ENCODE measurements at regions not wholly inside any gene's neighbourhood (a gene's known extent, or its start where the extent isn't known, plus 50 kb on each side); places are given as distances from the start of the nearest gene placed in this dataset.

- no peaks in the 10 kb centered on the region for H3K27me3 ChIP-seq (ENCODE audit: control insufficient read depth in 3 of 3, insufficient read depth in 3 of 3, low read depth in 1 of 3, low read length in 3 of 3)
- H3K79me1 ChIP-seq (ENCODE audit: low read depth, low read length): no peaks in the 10 kb centered on the region
- peak overlapping the region; percentile 63 for H2BK12ac ChIP-seq (ENCODE audit: low read length)
- no peak overlapping the region for H3K27ac ChIP-seq (replicated peaks; ENCODE audit: low read length)
- no peak overlapping the region for H3K14ac ChIP-seq (ENCODE audit: low read length)
- H2BK15ac ChIP-seq (ENCODE audit: low read length): no peak overlapping the region
- no peak overlapping the region for H4K91ac ChIP-seq (ENCODE audit: low read depth, low read length, poor library complexity)
- H3K4ac ChIP-seq (ENCODE audit: low read length): no peak overlapping the region
- no peak overlapping the region for H3K9ac ChIP-seq (ENCODE audit: low read depth, low read length, poor library complexity)
- H2AFZ ChIP-seq (ENCODE audit: low read length): no peak overlapping the region
- no peak overlapping the region for H2BK120ac ChIP-seq (ENCODE audit: low read depth, low read length)
- DNase-seq (ENCODE audit: low spot score): no peak
- H3K18ac ChIP-seq (ENCODE audit: low read length): peak overlapping the region; percentile 8
- no peaks in the 10 kb centered on the region for H3K4me1 ChIP-seq (ENCODE audit: control insufficient read depth in 2 of 2, insufficient read depth in 1 of 2, low read depth in 1 of 2, low read length in 2 of 2)
- no peak overlapping the region for H2BK5ac ChIP-seq (ENCODE audit: low read length)
- H3K23ac ChIP-seq (ENCODE audit: low read depth, low read length, poor library complexity): no peak overlapping the region
- H3K4me2 ChIP-seq (ENCODE audit: insufficient read depth, low read length, poor library complexity, severe bottlenecking): no peak overlapping the region
- peak overlapping the region; percentile 49 for H2AK5ac ChIP-seq (ENCODE audit: low read depth, low read length)
- H3K36me3 ChIP-seq (replicated peaks in 1 of 2; ENCODE audit: control insufficient read depth in 2 of 2, insufficient read depth in 2 of 2, low read length in 2 of 2): no peaks in the 10 kb centered on the region
- no CpG with 5 or more reads among the region's 23 CpGs for WGBS, 2 donors (ENCODE audit: extremely low coverage in 2 of 2, insufficient read length in 2 of 2, insufficient replicate concordance in 1 of 2)
- H3K4me3 ChIP-seq (ENCODE audit: low read length in 2 of 2): no peak overlapping the region
- H4K8ac ChIP-seq (ENCODE audit: low read depth, low read length): no peak overlapping the region
- no peaks in the 10 kb centered on the region for H3K9me3 ChIP-seq (replicated peaks in 1 of 2; ENCODE audit: control insufficient read depth in 2 of 2, insufficient read depth in 1 of 2, low read depth in 1 of 2, low read length in 2 of 2)
Measured at GRCh38 chr16:86865851-86866662, 287.7 kb downstream of the FOXL1 start.

- Histone ChIP-seq H3K4me1 (ENCODE audit: control insufficient read depth in 2 of 2, insufficient read depth in 1 of 2, low read depth in 1 of 2, low read length in 2 of 2) (no peaks in the 10 kb centered on the region), H2BK15ac (ENCODE audit: low read length) (no peak overlapping the region), H2BK12ac (ENCODE audit: low read length) (no peak overlapping the region), H2BK120ac (ENCODE audit: low read depth, low read length) (no peak overlapping the region), H3K4ac (ENCODE audit: low read length) (no peak overlapping the region), H3K9ac (ENCODE audit: low read depth, low read length, poor library complexity) (no peak overlapping the region), H3K36me3 (replicated peaks in 1 of 2; ENCODE audit: control insufficient read depth in 2 of 2, insufficient read depth in 2 of 2, low read length in 2 of 2) (no peaks in the 10 kb centered on the region), H4K91ac (ENCODE audit: low read depth, low read length, poor library complexity) (no peak overlapping the region), H3K4me2 (ENCODE audit: insufficient read depth, low read length, poor library complexity, severe bottlenecking) (no peak overlapping the region), H3K79me1 (ENCODE audit: low read depth, low read length) (no peaks in the 10 kb centered on the region), H2AFZ (ENCODE audit: low read length) (no peak overlapping the region), H3K9me3 (replicated peaks in 1 of 2; ENCODE audit: control insufficient read depth in 2 of 2, insufficient read depth in 1 of 2, low read depth in 1 of 2, low read length in 2 of 2) (no peaks in the 10 kb centered on the region), H4K8ac (ENCODE audit: low read depth, low read length) (no peak overlapping the region), H3K4me3 (ENCODE audit: low read length in 2 of 2) (no peak overlapping the region), H2AK5ac (ENCODE audit: low read depth, low read length) (peak overlapping the region; percentile 49), H3K14ac (ENCODE audit: low read length) (peak overlapping the region; percentile 43), H3K23ac (ENCODE audit: low read depth, low read length, poor library complexity) (no peak overlapping the region), H3K27me3 (ENCODE audit: control insufficient read depth in 3 of 3, insufficient read depth in 3 of 3, low read depth in 1 of 3, low read length in 3 of 3) (no peaks in the 10 kb centered on the region), H3K18ac (ENCODE audit: low read length) (no peak overlapping the region), H3K27ac (replicated peaks; ENCODE audit: low read length) (no peak overlapping the region), H2BK5ac (ENCODE audit: low read length) (no peak overlapping the region)
- no CpG with 5 or more reads among the region's 6 CpGs for WGBS, 2 donors (ENCODE audit: extremely low coverage in 2 of 2, insufficient read length in 2 of 2, insufficient replicate concordance in 1 of 2)
- no peak for DNase-seq (ENCODE audit: low spot score)
Measured at GRCh38 chr16:86866986-86867722, 288.8 kb downstream of the FOXL1 start.

GRCh38 chr16:86868070-86868469 is 289.7 kb downstream of the FOXL1 start:
- H2BK5ac ChIP-seq (ENCODE audit: low read length): no peak overlapping the region
- H3K4ac ChIP-seq (ENCODE audit: low read length): no peak overlapping the region
- H3K27me3 ChIP-seq (ENCODE audit: control insufficient read depth in 3 of 3, insufficient read depth in 3 of 3, low read depth in 1 of 3, low read length in 3 of 3): no peaks in the 10 kb centered on the region
- H3K36me3 ChIP-seq (replicated peaks in 1 of 2; ENCODE audit: control insufficient read depth in 2 of 2, insufficient read depth in 2 of 2, low read length in 2 of 2): no peaks in the 10 kb centered on the region
- H2AK5ac ChIP-seq (ENCODE audit: low read depth, low read length): no peak overlapping the region
- no peak overlapping the region for H3K23ac ChIP-seq (ENCODE audit: low read depth, low read length, poor library complexity)
- no peak overlapping the region for H2AFZ ChIP-seq (ENCODE audit: low read length)
- no peak overlapping the region for H3K9ac ChIP-seq (ENCODE audit: low read depth, low read length, poor library complexity)
- no peak overlapping the region for H3K4me3 ChIP-seq (ENCODE audit: low read length in 2 of 2)
- no peak for DNase-seq (ENCODE audit: low spot score)
- H3K4me2 ChIP-seq (ENCODE audit: insufficient read depth, low read length, poor library complexity, severe bottlenecking): no peak overlapping the region
- H3K27ac ChIP-seq (replicated peaks; ENCODE audit: low read length): no peak overlapping the region
- no peak overlapping the region for H2BK15ac ChIP-seq (ENCODE audit: low read length)
- H3K4me1 ChIP-seq (ENCODE audit: control insufficient read depth in 2 of 2, insufficient read depth in 1 of 2, low read depth in 1 of 2, low read length in 2 of 2): no peaks in the 10 kb centered on the region
- H3K79me1 ChIP-seq (ENCODE audit: low read depth, low read length): no peaks in the 10 kb centered on the region
- H2BK12ac ChIP-seq (ENCODE audit: low read length): no peak overlapping the region
- H2BK120ac ChIP-seq (ENCODE audit: low read depth, low read length): no peak overlapping the region
- no peak overlapping the region for H4K8ac ChIP-seq (ENCODE audit: low read depth, low read length)
- peaks cover 0 to 3% of the 10 kb centered on the region in 2 donors for H3K9me3 ChIP-seq (replicated peaks in 1 of 2; ENCODE audit: control insufficient read depth in 2 of 2, insufficient read depth in 1 of 2, low read depth in 1 of 2, low read length in 2 of 2)
- H3K18ac ChIP-seq (ENCODE audit: low read length): peak overlapping the region; percentile 9
- peak overlapping the region; percentile 10 for H3K14ac ChIP-seq (ENCODE audit: low read length)
- no peak overlapping the region for H4K91ac ChIP-seq (ENCODE audit: low read depth, low read length, poor library complexity)
- no CpG with 5 or more reads among the region's 12 CpGs for WGBS, 2 donors (ENCODE audit: extremely low coverage in 2 of 2, insufficient read length in 2 of 2, insufficient replicate concordance in 1 of 2)

- Histone ChIP-seq H3K27me3 (ENCODE audit: control insufficient read depth in 3 of 3, insufficient read depth in 3 of 3, low read depth in 1 of 3, low read length in 3 of 3) (no peaks in the 10 kb centered on the region), H3K4ac (ENCODE audit: low read length) (no peak overlapping the region), H3K4me2 (ENCODE audit: insufficient read depth, low read length, poor library complexity, severe bottlenecking) (no peak overlapping the region), H3K4me1 (ENCODE audit: control insufficient read depth in 2 of 2, insufficient read depth in 1 of 2, low read depth in 1 of 2, low read length in 2 of 2) (no peaks in the 10 kb centered on the region), H3K9me3 (replicated peaks in 1 of 2; ENCODE audit: control insufficient read depth in 2 of 2, insufficient read depth in 1 of 2, low read depth in 1 of 2, low read length in 2 of 2) (peaks cover 0 to 5% of the 10 kb centered on the region in 2 donors), H2BK5ac (ENCODE audit: low read length) (no peak overlapping the region), H3K79me1 (ENCODE audit: low read depth, low read length) (no peaks in the 10 kb centered on the region), H2BK12ac (ENCODE audit: low read length) (no peak overlapping the region), H3K9ac (ENCODE audit: low read depth, low read length, poor library complexity) (no peak overlapping the region), H3K23ac (ENCODE audit: low read depth, low read length, poor library complexity) (no peak overlapping the region), H3K27ac (replicated peaks; ENCODE audit: low read length) (no peak overlapping the region), H2BK15ac (ENCODE audit: low read length) (no peak overlapping the region), H2AK5ac (ENCODE audit: low read depth, low read length) (no peak overlapping the region), H2AFZ (ENCODE audit: low read length) (no peak overlapping the region), H4K91ac (ENCODE audit: low read depth, low read length, poor library complexity) (no peak overlapping the region), H3K36me3 (replicated peaks in 1 of 2; ENCODE audit: control insufficient read depth in 2 of 2, insufficient read depth in 2 of 2, low read length in 2 of 2) (no peaks in the 10 kb centered on the region), H3K4me3 (ENCODE audit: low read length in 2 of 2) (no peak overlapping the region), H4K8ac (ENCODE audit: low read depth, low read length) (no peak overlapping the region), H3K14ac (ENCODE audit: low read length) (no peak overlapping the region), H3K18ac (ENCODE audit: low read length) (peak overlapping the region; percentile 18), H2BK120ac (ENCODE audit: low read depth, low read length) (no peak overlapping the region)
- no CpG with 5 or more reads among the region's 11 CpGs for WGBS, 2 donors (ENCODE audit: extremely low coverage in 2 of 2, insufficient read length in 2 of 2, insufficient replicate concordance in 1 of 2)
- DNase-seq (ENCODE audit: low spot score): no peak
Measured at GRCh38 chr16:86868786-86869185, 290.4 kb downstream of the FOXL1 start.
